H1 (cell line): ENCODE measurements at regions not wholly inside any gene's neighbourhood (a gene's known extent, or its start where the extent isn't known, plus 50 kb on each side); places are given as distances from the start of the nearest gene placed in this dataset.

Experiments used
- EGR1 ChIP-seq: IDR thresholded peaks from 2 replicates; pipeline ENCODE4 v1.6.1; 2011; ENCODE audit warnings: low read depth, low read length, borderline replicate concordance
- NRF1 ChIP-seq: IDR thresholded peaks from 2 replicates; pipeline ENCODE4 v1.6.1; 2011; ENCODE audit warnings: mild to moderate bottlenecking, low read depth, low read length, improper control_type of control experiment
- RXRA ChIP-seq: IDR thresholded peaks from 2 replicates; pipeline ENCODE4 v1.6.1; 2011; ENCODE audit warnings: low read depth, mild to moderate bottlenecking, low read length, moderate library complexity; ENCODE audit not compliant: insufficient read depth

- TF ChIP-seq EGR1 (no peak), NRF1 (no peak), RXRA (no peak)
These were observed 99.5 kb upstream of the PRSS3 start (continued) for GRCh38 chr9:33695856-33696255.
